CD4-positive, alpha-beta T cell (primary cell): ENCODE measurements at regions not wholly inside any gene's neighbourhood (a gene's known extent, or its start where the extent isn't known, plus 50 kb on each side); places are given as distances from the start of the nearest gene placed in this dataset.

Source experiments
- ATAC-seq: fragments of 200-7000 bp; cut with Tn5 transposase; one replicate; pipeline ENCODE4 v1.10.0; 2022; ENCODE audit warnings: mild to moderate bottlenecking; ENCODE audit not compliant: poor library complexity
- CTCF ChIA-PET: fragments of 350-600 bp; sonication (Branson Sonifier 250); formaldehyde crosslinking; loops from one replicate; lab custom pipeline; 2021; ENCODE audit warnings: antibody characterized with exemption, inconsistent platforms; lab: Charles Lee
- POLR2A ChIA-PET: fragments of 350-600 bp; sonication (Branson Sonifier 250); formaldehyde crosslinking; loops from one replicate; lab custom pipeline; 2021; ENCODE audit warnings: antibody characterized with exemption, inconsistent platforms; lab: Charles Lee
- DNase-seq, 14 experiments: peaks; one replicate each; pipeline ENCODE4 v3.0.0-alpha.2; 2013 to 2020; ENCODE audit warnings: mixed read lengths in 2 of 14
- H3K27ac ChIP-seq, 2 donors: one replicate each; pipeline versions ENCODE4 v1.5.1 to v1.7.0; 2013; ENCODE audit warnings: low read length in 2 of 2, low read depth in 1 of 2, mild to moderate bottlenecking in 1 of 2
- H3K27me3 ChIP-seq, 2 experiments: 1 replicate in 1 of 2; 2 replicates in 1 of 2; pipeline versions ENCODE4 v1.6.1 to v1.7.0; 2013; ENCODE audit warnings: low read length in 2 of 2, control low read depth in 1 of 2, mild to moderate bottlenecking in 1 of 2, moderate library complexity in 1 of 2; ENCODE audit not compliant: insufficient read depth in 2 of 2, control insufficient read depth in 1 of 2
- H3K36me3 ChIP-seq: one replicate; pipeline ENCODE4 v1.6.1; 2013; ENCODE audit warnings: low read length, control low read depth; ENCODE audit not compliant: insufficient read depth
- H3K4me1 ChIP-seq: one replicate; pipeline ENCODE4 v1.6.1; 2013; ENCODE audit warnings: low read length, control low read depth; ENCODE audit not compliant: insufficient read depth
- H3K4me3 ChIP-seq: one replicate; pipeline ENCODE4 v1.5.1; 2013; ENCODE audit warnings: mild to moderate bottlenecking, low read length, moderate library complexity
- H3K9me3 ChIP-seq, 2 experiments: 1 replicate in 1 of 2; 2 replicates in 1 of 2; pipeline versions ENCODE4 v1.6.1 to v1.7.0; 2013; ENCODE audit warnings: low read length in 2 of 2, mild to moderate bottlenecking in 2 of 2, control low read depth in 1 of 2, moderate library complexity in 1 of 2; ENCODE audit not compliant: control insufficient read depth in 1 of 2, insufficient read depth in 1 of 2
- H3K27ac Mint-ChIP-seq: one replicate; pipeline ENCODE4 v1.8.0; 2020; ENCODE audit warnings: mixed read lengths
- H3K27me3 Mint-ChIP-seq: one replicate; pipeline ENCODE4 v1.8.0; 2021; ENCODE audit warnings: mixed read lengths
- H3K36me3 Mint-ChIP-seq: one replicate; pipeline ENCODE4 v1.8.0; 2021; ENCODE audit warnings: low read depth, mixed read lengths
- H3K4me1 Mint-ChIP-seq: one replicate; pipeline ENCODE4 v1.8.0; 2021; ENCODE audit warnings: low read depth, mixed read lengths
- H3K4me3 Mint-ChIP-seq: one replicate; pipeline ENCODE4 v1.8.0; 2020; ENCODE audit warnings: mild to moderate bottlenecking, mixed read lengths
- H3K9me3 Mint-ChIP-seq: one replicate; pipeline ENCODE4 v1.8.0; 2020; ENCODE audit warnings: mixed read lengths
- CTCF ChIP-seq: fragments of 200-600 bp; IDR thresholded peaks from one replicate; pipeline ENCODE4 v1.8.0; 2022; ENCODE audit warnings: antibody characterized with exemption, mild to moderate bottlenecking
- intact Hi-C, 2 experiments: fragments of 100-400 bp; cut with DNase I in 1 of 2; cut with micrococcal nuclease in 1 of 2; formaldehyde crosslinking; loops; one replicate each; pipeline versions ENCODE4 v1.15.1 to v1.9.0; 2023 to 2025; cut with DNase I, micrococcal nuclease

GRCh38 chr13:68358294-68358705, 1128.2 kb upstream of the PCDH9 start:
- DNase-seq (no peak), ATAC-seq (no peak)
- no peak overlapping the region for H3K27ac ChIP-seq
- Mint-ChIP-seq H3K4me1 (no peaks in the 10 kb centered on the region), H3K9me3 (peaks cover 8% of the 10 kb centered on the region), H3K27me3 (no peaks in the 10 kb centered on the region), H3K27ac (no peak overlapping the region), H3K4me3 (no peak overlapping the region), H3K36me3 (no peaks in the 10 kb centered on the region)
- no peak for TF ChIP-seq CTCF
- no peak overlapping the region for H3K4me3 ChIP-seq
- ChIA-PET CTCF (no interaction called here), POLR2A (no interaction called here)
- H3K4me1 ChIP-seq, result no peaks in the 10 kb centered on the region
- no peaks in the 10 kb centered on the region for H3K27me3 ChIP-seq
- H3K36me3 ChIP-seq, result no peaks in the 10 kb centered on the region
- intact Hi-C loops, result no loop called here
- H3K9me3 ChIP-seq, result no peaks in the 10 kb centered on the region

DNA sequence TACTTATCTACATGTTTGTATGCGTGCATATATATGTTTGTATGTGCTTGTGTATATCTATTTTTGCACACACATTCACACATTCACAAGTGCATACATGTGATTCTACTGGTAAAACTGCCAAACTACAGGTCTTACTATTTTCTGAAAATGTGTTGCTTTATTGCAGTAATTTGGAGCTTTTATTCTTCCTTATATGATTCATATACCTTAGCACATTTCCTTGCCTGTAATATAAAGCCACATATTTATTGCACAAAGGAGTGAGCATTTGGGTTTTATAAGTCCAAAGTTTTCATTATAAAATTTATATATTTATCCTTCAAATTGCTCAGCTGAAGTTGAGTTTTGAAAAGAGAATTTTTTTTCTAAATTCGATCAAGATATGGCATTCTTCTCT, 1120.4 kb upstream of the PCDH9 start:
- H3K27ac ChIP-seq, result no peak overlapping the region
- intact Hi-C loops, result no loop called here
- peaks cover 0 to 7% of the 10 kb centered on the region in 2 experiments for H3K9me3 ChIP-seq
- ATAC-seq (no peak), DNase-seq (no peak)
- Mint-ChIP-seq H3K27me3 (no peaks in the 10 kb centered on the region), H3K4me3 (no peak overlapping the region), H3K27ac (no peak overlapping the region), H3K4me1 (no peaks in the 10 kb centered on the region), H3K9me3 (peaks cover 9% of the 10 kb centered on the region), H3K36me3 (no peaks in the 10 kb centered on the region)
- no peaks in the 10 kb centered on the region for H3K27me3 ChIP-seq
- H3K36me3 ChIP-seq, result no peaks in the 10 kb centered on the region
- TF ChIP-seq CTCF, result no peak
- no peak overlapping the region for H3K4me3 ChIP-seq
- ChIA-PET POLR2A (no interaction called here), CTCF (no interaction called here)
- H3K4me1 ChIP-seq, result no peaks in the 10 kb centered on the region

GRCh38 chr13:68347220-68347619, 1117.1 kb upstream of the PCDH9 start:
- H3K4me1 Mint-ChIP-seq, result no peaks in the 10 kb centered on the region
- no peak for TF ChIP-seq CTCF
- H3K9me3 ChIP-seq, result peaks cover 7 to 12% of the 10 kb centered on the region in 2 experiments
- H3K4me3 Mint-ChIP-seq, result no peak overlapping the region
- H3K36me3 ChIP-seq, result no peaks in the 10 kb centered on the region
- H3K36me3 Mint-ChIP-seq, result no peaks in the 10 kb centered on the region
- H3K4me3 ChIP-seq, result no peak overlapping the region
- no peaks in the 10 kb centered on the region for H3K27me3 Mint-ChIP-seq
- H3K27ac ChIP-seq, result no peak overlapping the region
- H3K4me1 ChIP-seq, result no peaks in the 10 kb centered on the region
- ChIA-PET POLR2A (no interaction called here), CTCF (no interaction called here)
- ATAC-seq, result no peak
- H3K27ac Mint-ChIP-seq, result no peak overlapping the region
- intact Hi-C loops, result no loop called here
- peaks cover 6% of the 10 kb centered on the region for H3K9me3 Mint-ChIP-seq
- DNase-seq, result no peak
- no peaks in the 10 kb centered on the region for H3K27me3 ChIP-seq
